ENCODE measurements at regions not wholly inside any gene's neighbourhood (a gene's known extent, or its start where the extent isn't known, plus 50 kb on each side); places are given as distances from the start of the nearest gene placed in this dataset.
A peak's percentile ranks its signal among the peaks of the same experiment; 100 is the strongest.

GRCh38 chr3:148373961-148374360, 323.7 kb upstream of the AGTR1 start:
- Histone ChIP-seq H3K9me3 (ENCODE audit: insufficient read depth, low read depth, low read length) (no peaks in the 10 kb centered on the region), H3K4me3 (ENCODE audit: insufficient read depth, low read depth, low read length) (no peak overlapping the region), H3K36me3 (ENCODE audit: insufficient read depth, low read length) (no peaks in the 10 kb centered on the region), H4K20me1 (ENCODE audit: insufficient read depth, low read length) (no peaks in the 10 kb centered on the region), H3K9ac (ENCODE audit: low read length) (no peak overlapping the region), H3K4me2 (ENCODE audit: low read length) (no peak overlapping the region), H3K4me1 (ENCODE audit: insufficient read depth, low read length) (no peaks in the 10 kb centered on the region), H3K27me3 (ENCODE audit: insufficient read depth, low read length) (no peaks in the 10 kb centered on the region), H3K79me2 (ENCODE audit: insufficient read depth, low read length) (no peaks in the 10 kb centered on the region), H2AFZ (ENCODE audit: low read depth, low read length) (no peak overlapping the region), H3K27ac (ENCODE audit: low read depth, low read length) (no peak overlapping the region)
- no peaks in the 10 kb centered on the region for H3K9me3 Mint-ChIP-seq (ENCODE audit: unreplicated experiment)
- no peak overlapping the region for H3K4me3 Mint-ChIP-seq (ENCODE audit: unreplicated experiment)
- no peaks in the 10 kb centered on the region for H3K27me3 Mint-ChIP-seq (ENCODE audit: low read depth, unreplicated experiment)
- FAIRE-seq (no peak), DNase-seq (ENCODE audit: low read depth) (no peak)
- H3K36me3 Mint-ChIP-seq (ENCODE audit: low read depth, unreplicated experiment) = no peaks in the 10 kb centered on the region
- H3K27ac Mint-ChIP-seq (ENCODE audit: unreplicated experiment) = no peak overlapping the region
- peaks cover 5% of the 10 kb centered on the region for H3K4me1 Mint-ChIP-seq (ENCODE audit: low read depth, unreplicated experiment)
- TF ChIP-seq EZH2 (IDR thresholded peaks at IDR 0.05; ENCODE audit: insufficient read depth, low read length) (no peak), CTCF (IDR thresholded peaks at IDR 0.05; ENCODE audit: insufficient read depth, low read depth, low read length) (no peak)

DNA sequence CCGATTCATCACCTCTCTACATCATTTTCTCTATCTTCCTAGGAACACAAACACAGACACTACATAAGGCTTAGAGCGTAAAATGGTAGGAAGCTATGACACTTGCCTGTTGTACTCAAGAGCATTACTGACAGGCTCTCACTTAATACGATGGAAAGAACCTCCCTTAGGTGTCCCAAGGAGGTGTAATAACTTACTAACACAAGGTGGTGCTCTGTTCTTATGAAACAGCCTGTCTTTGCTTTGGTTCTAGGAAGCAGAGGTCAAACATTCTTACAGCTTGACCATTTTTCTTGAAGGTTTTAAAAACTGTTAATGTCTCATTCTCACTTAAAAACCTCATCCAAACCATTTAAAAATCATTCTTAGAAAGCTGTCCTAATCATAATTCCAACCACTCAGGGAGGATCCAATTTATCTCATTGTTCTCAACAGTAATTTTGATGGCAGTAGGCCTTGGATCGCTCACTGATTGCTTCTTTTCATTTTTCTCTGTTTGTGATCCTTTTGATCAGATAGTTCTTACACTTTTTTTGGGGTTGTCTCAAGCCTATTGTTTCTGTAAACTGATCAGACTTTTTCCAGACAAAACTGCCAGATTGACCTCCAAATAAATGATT, 317.8 kb upstream of the AGTR1 start:
- no peak overlapping the region for H3K9ac ChIP-seq (ENCODE audit: low read length)
- H3K27me3 Mint-ChIP-seq (ENCODE audit: low read depth, unreplicated experiment) = no peaks in the 10 kb centered on the region
- no peaks in the 10 kb centered on the region for H3K4me1 Mint-ChIP-seq (ENCODE audit: low read depth, unreplicated experiment)
- TF ChIP-seq CTCF (IDR thresholded peaks at IDR 0.05; ENCODE audit: insufficient read depth, low read depth, low read length) (peak; percentile 60), EZH2 (IDR thresholded peaks at IDR 0.05; ENCODE audit: insufficient read depth, low read length) (no peak)
- H3K9me3 Mint-ChIP-seq (ENCODE audit: unreplicated experiment) = no peaks in the 10 kb centered on the region
- H4K20me1 ChIP-seq (ENCODE audit: insufficient read depth, low read length) = no peaks in the 10 kb centered on the region
- H2AFZ ChIP-seq (ENCODE audit: low read depth, low read length) = no peak overlapping the region
- H3K27me3 ChIP-seq (ENCODE audit: insufficient read depth, low read length) = no peaks in the 10 kb centered on the region
- no peak overlapping the region for H3K27ac Mint-ChIP-seq (ENCODE audit: unreplicated experiment)
- peak; percentile 68 for FAIRE-seq
- no peaks in the 10 kb centered on the region for H3K9me3 ChIP-seq (ENCODE audit: insufficient read depth, low read depth, low read length)
- no peaks in the 10 kb centered on the region for H3K4me1 ChIP-seq (ENCODE audit: insufficient read depth, low read length)
- no peaks in the 10 kb centered on the region for H3K79me2 ChIP-seq (ENCODE audit: insufficient read depth, low read length)
- H3K4me2 ChIP-seq (ENCODE audit: low read length) = no peak overlapping the region
- no peak overlapping the region for H3K4me3 Mint-ChIP-seq (ENCODE audit: unreplicated experiment)
- H3K4me3 ChIP-seq (ENCODE audit: insufficient read depth, low read depth, low read length) = no peak overlapping the region
- no peaks in the 10 kb centered on the region for H3K36me3 ChIP-seq (ENCODE audit: insufficient read depth, low read length)
- no peak overlapping the region for H3K27ac ChIP-seq (ENCODE audit: low read depth, low read length)
- H3K36me3 Mint-ChIP-seq (ENCODE audit: low read depth, unreplicated experiment) = no peaks in the 10 kb centered on the region
- DNase-seq (ENCODE audit: low read depth) = peak; percentile 55

DNA sequence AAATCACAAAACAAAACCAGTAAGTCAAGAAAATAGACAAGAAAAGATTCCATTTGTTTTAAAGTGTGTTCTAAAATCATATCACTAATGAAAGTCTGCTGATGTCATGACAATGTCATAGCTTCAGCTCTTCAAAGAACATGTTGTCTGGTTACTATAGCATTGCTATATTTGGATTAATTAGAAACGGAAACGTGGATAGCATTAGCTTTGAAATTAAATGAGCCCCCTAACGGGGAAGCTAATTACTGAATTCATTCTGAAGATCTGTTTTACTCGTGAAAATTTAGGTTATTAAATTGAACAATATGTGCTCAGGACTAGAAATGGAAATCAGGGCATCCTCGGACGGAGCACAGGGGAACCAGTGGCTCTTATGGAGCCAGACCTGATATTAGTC, 316.7 kb upstream of the AGTR1 start:
- Histone ChIP-seq H3K9ac (ENCODE audit: low read length) (no peak overlapping the region), H3K27me3 (ENCODE audit: insufficient read depth, low read length) (no peaks in the 10 kb centered on the region)
- H3K4me3 Mint-ChIP-seq (ENCODE audit: unreplicated experiment) = no peak overlapping the region

More for the DNA sequence above, 316.7 kb upstream of the AGTR1 start:
- Histone ChIP-seq H4K20me1 (ENCODE audit: insufficient read depth, low read length) (no peaks in the 10 kb centered on the region), H2AFZ (ENCODE audit: low read depth, low read length) (no peak overlapping the region), H3K36me3 (ENCODE audit: insufficient read depth, low read length) (no peaks in the 10 kb centered on the region), H3K4me3 (ENCODE audit: insufficient read depth, low read depth, low read length) (no peak overlapping the region), H3K4me2 (ENCODE audit: low read length) (no peak overlapping the region), H3K9me3 (ENCODE audit: insufficient read depth, low read depth, low read length) (no peaks in the 10 kb centered on the region), H3K4me1 (ENCODE audit: insufficient read depth, low read length) (no peaks in the 10 kb centered on the region), H3K79me2 (ENCODE audit: insufficient read depth, low read length) (no peaks in the 10 kb centered on the region), H3K27ac (ENCODE audit: low read depth, low read length) (no peak overlapping the region)
- FAIRE-seq = no peak
- no peaks in the 10 kb centered on the region for H3K36me3 Mint-ChIP-seq (ENCODE audit: low read depth, unreplicated experiment)
- H3K4me1 Mint-ChIP-seq (ENCODE audit: low read depth, unreplicated experiment) = no peaks in the 10 kb centered on the region
- DNase-seq (ENCODE audit: low read depth) = no peak
- no peak overlapping the region for H3K27ac Mint-ChIP-seq (ENCODE audit: unreplicated experiment)
- TF ChIP-seq CTCF (IDR thresholded peaks at IDR 0.05; ENCODE audit: insufficient read depth, low read depth, low read length) = no peak
- no peaks in the 10 kb centered on the region for H3K27me3 Mint-ChIP-seq (ENCODE audit: low read depth, unreplicated experiment)
- no peaks in the 10 kb centered on the region for H3K9me3 Mint-ChIP-seq (ENCODE audit: unreplicated experiment)
